ENCODE measurements at regions not wholly inside any gene's neighbourhood (a gene's known extent, or its start where the extent isn't known, plus 50 kb on each side); places are given as distances from the start of the nearest gene placed in this dataset.
"Not testable (repeated sequence)": the region's sequence is repeated elsewhere in the genome, so short reads cannot be mapped to it uniquely, and the experiment has no call there.

DNA sequence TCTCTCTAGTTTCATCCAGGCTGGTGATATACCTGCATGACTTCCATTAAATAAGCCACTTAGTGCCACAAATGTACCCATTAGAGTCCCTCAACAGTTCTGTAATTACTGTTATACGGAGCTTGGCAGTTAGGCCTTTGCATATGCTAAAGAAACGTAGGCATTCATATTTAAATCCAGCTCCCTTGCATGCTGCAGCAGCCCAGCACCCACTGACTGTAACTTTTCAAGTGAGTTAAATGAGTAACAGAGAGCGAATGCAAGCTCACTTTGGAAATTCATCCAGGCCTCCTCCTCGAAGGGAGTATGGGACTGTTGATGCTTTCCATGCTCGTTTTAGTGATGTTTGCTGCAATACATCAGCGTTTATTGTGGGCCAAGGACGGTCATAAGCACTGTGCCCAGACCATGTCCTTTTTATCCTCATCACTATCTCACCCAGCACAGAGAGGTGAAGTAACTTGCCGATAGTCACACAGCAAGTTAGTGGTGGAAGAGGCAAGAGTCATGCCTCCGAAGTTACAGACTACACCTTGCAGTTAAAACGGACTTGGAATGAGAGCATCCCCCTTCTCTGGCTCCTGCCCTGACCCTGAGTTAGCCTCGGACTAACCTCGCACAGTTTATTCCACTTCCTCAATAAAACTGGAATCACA, 179.4 kb upstream of the PDE10A start:
- no peak for DNase-seq

DNA sequence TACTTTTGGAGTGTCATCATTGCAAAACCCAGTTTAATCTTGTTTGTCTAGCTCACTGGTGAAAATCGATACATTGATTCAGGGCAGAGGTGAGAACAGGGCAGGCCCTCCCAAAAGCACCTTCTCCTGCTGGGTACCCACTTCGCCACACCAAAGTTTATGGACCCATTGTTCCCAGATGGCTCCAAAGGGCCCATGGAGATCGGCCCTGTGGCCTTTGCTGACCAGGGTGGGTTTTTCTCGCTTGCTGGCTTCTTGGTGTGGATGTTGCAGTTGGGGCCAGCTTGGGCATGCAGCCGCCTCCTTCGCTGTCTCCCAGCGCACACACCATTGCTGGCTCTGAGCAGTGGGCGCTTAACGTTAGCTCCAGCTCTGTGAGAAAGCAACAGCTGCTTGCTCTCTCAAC, 178.1 kb upstream of the PDE10A start:
- no peak for DNase-seq

- no peak for DNase-seq
Measured at GRCh38 chr6:165837948-165838745, 175.1 kb upstream of the PDE10A start.

DNA sequence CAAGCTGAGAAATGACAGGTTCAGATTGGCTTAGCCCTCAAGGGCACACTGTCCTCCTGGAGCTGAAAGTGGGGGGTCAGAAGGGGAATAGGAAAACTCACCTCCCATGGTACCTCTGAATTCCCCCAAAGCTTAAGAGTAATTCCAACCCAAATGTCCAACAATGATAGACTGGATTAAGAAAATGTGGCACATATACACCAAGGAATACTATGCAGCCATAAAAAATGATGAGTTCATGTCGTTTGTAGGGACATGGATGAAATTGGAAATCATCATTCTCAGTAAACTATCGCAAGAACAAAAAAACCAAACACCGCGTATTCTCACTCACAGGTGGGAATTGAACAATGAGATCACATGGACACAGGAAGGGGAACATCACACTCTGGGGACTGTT, 173.6 kb upstream of the PDE10A start:
- not testable (repeated sequence) for DNase-seq

- no peak for DNase-seq
Measured at GRCh38 chr6:165835410-165835851, 172.4 kb upstream of the PDE10A start.

DNA sequence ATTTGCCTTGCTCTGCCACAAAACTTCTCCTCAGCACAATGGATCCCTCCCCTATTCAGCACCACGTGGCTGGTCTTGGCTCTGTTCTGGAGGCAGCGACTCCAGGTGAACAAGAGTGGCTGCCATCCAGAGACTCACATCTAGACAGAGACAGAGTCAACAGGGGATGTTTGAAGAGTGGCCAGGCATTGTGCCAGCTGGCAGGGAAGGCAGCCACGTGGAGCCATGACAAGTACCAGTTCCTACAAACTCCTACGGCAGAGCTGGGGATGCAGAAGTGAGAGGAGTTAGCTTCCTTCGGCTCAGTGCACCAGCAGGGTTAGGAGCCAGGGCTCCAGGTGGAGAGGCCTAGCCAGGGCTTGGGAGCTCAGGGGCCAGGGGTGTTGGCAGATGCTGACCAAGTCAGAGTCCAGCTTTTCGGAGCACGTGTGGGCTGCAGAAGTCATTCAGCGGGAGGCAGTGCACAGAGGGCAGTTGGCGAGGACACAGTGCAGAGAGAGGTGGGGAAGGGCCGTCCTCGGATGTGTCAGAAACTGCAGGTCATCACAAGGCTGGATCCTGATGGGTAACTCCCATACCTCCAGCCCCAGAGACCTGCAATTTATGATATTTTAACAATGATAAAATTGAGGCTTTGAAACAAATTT, 171.7 kb upstream of the PDE10A start:
- DNase-seq = no peak

- DNase-seq = no peak
Measured at GRCh38 chr6:165833355-165833754, 170.3 kb upstream of the PDE10A start.

GRCh38 chr6:165831812-165832510, 168.9 kb upstream of the PDE10A start:
- no peak for DNase-seq

- DNase-seq = no peak
Measured at GRCh38 chr6:165830761-165831160, 167.7 kb upstream of the PDE10A start.

DNA sequence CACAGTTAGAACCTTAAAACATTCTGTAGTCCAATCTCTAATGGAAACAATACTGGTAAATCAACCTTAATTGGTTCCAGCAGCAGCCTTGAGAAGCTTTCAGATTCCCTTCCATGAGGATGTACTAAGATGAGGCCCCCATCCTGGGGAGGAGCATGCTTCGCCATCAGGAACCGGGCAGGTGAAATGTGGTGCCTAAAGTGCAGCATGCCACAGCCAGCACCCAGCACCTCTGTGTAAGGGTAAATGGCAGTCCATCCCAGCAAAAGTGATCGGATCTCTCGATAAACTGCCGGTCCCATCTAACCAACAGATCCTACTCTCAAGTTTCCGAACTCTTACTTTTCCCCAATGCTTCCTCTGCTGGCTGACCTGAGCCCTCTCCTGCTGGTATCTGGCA, 166.3 kb upstream of the PDE10A start:
- no peak for DNase-seq

DNA sequence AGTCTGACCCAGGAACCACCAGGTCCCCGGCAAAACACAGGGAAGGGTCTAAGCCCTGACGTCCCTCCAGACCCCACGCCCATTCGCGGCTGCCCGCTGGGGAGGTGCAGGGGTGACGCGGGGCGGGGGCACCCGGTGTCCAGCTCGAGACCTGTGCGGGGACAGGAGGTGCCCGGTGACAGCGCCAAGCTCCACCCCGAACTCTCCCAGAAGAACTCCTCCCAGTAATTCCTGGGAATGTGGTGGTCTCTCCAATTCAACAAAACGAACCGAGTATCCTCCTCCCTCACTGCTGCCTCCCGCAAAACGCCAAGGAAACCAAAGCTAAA, 164.1 kb upstream of the PDE10A start:
- DNase-seq = no peak

- DNase-seq = no peak
Measured at GRCh38 chr6:165826487-165827189, 163.6 kb upstream of the PDE10A start.

GRCh38 chr6:165825256-165825815, 162.3 kb upstream of the PDE10A start:
- no peak for DNase-seq

DNA sequence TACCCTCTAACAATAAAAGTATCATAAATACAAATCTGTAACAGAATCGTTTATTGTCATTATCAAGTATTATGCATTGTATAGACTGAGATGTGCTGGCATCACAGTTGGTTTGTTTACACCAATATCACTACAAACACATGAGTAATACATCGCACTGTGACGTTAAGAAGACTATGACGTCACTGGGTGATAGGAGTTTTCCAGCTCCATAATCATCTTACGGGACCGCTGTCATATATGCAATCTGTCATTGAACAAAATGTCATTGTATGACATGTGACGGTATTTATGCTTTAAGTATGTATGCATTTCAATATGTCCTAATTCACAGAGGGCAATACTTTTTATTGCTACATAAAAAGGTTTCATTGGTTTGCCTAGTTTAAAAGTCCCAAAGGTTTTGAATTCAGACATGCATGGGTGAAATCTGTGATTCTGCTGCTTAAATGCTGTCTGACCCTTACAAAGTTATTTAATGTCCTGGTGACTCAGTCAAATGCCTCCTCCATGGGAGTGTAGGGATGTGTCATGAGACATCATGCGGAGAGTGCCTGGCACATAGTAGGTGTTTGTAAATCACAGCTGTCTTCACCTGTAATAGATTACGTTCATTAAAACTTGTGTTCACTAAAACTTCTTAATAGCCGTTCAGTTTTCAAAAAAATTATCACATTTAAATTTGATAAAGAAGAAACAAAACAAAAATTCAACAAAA, 160.7 kb upstream of the PDE10A start:
- no peak for DNase-seq

- DNase-seq = no peak
Measured at GRCh38 chr6:165822501-165822900, 159.5 kb upstream of the PDE10A start.

GRCh38 chr6:165821754-165822153, 158.7 kb upstream of the PDE10A start:
- DNase-seq = no peak

DNA sequence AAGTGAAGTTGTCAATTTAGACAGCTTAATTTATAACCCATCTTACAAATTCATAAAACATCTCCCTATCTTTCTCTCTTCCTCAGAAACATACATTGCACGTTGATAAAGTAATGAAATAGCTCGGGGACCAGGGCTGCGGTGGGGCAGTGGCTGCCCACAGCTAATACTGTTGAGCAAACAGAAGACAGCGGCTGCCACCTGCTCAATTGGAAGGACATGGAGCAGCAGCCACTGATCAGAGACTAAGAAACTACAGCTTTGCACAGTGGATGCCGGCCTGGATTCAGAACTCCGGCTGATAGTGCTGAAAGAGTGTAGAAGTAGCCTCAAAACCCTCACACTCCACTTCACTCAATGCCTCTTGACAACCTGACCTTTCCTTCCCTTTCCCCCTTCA, 157.9 kb upstream of the PDE10A start:
- no peak for DNase-seq

GRCh38 chr6:165820407-165820806, 157.4 kb upstream of the PDE10A start:
- no peak for DNase-seq

DNA sequence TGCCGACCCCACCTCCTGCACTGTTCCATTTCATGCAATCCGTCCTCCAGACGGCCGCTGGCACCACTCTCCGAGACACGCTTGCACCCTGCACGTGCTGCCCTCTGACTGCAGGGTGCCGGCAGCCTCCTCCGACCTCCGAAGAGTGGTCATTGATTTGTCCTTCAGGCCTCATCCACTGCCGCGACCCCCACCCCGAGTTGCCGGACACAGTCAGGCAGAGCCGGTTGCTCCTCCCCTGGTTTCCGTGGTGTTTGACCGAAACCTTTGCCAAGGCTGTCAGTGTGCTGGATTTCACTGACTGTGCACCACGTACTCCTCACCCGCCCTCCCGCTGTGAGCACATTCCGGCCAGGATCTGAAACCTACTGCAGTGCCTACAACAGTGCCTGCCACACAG, 156.4 kb upstream of the PDE10A start:
- no peak for DNase-seq

DNA sequence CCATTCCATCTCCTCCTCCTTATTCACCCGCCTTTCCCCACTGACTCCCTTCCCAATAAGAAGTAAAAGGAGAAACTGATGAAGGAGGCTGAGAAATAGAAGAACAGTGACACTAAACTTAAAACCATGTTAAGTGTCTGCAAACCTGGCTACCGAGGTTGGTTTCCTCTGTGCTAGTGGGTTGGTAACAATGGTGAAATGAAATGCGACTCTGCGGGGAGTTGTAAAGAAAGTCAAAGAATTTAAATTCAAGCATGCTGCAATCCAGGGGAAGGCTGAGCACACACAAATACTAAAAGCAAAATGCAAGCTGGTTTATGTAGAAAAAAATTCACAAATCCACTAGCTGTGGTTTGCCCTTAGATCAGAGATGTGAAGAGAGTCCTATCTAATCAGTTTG, 155.2 kb upstream of the PDE10A start:
- no peak for DNase-seq

DNA sequence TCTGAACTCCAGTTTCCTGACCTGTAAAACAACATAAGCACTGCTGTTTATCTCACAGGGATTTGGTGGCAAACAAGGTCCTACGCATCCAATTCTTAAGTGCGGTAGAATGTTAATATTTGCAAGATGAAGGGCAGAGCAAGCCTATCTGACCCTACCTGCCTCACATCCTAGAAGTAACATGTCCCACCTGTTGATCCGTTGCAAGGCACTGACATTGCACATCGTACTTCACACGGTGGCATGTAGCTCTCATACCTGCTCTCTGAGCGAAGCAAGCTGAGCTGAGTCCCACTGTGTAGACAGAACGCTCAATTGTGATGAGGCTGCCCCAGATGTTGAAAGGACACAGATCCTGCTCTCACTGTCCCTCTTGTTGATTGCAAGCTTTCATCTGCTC, 154.7 kb upstream of the PDE10A start:
- no peak for DNase-seq

GRCh38 chr6:165817148-165817547, 154.1 kb upstream of the PDE10A start:
- DNase-seq = no peak

All from activated CD4-positive, alpha-beta T cell treated with anti-CD3 and anti-CD28 coated beads, Interleukin-2, Interleukin-6, amounts not matched to agents 100 ng/mL and 50 ng/mL, durations not matched to agents 16 hours and 8 hours (primary cell).